Stimulated activated CD4-positive, alpha-beta T cell treated with anti-CD3 and anti-CD28 coated beads, Interleukin-1b, Interleukin-23, amount 100 ng/mL, for 48 hours (primary cell): ENCODE measurements at regions not wholly inside any gene's neighbourhood (a gene's known extent, or its start where the extent isn't known, plus 50 kb on each side); places are given as distances from the start of the nearest gene placed in this dataset.

Experiments
- DNase-seq: peaks from one replicate; pipeline ENCODE4 v3.0.0-alpha.2; 2020

DNA sequence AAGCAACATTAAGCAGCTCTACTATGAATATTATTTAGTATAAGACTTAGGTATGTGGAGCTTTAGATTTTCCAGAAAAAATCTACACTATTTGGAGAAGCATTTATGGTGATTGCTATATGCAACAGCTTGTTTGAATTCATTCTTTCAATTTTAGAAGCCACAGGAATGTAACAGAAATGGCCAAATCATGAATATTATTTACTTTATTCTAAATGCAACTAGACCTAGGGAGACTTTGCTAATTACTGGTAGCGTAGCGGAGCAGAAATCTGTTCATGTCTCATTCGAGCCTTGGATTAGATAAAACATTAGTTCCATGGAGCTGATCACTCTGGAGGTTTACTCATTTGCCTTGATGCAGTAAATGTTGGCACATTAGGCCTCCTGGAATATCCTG, 290.2 kb downstream of the ZNF608 start:
- DNase-seq: no peak

DNA sequence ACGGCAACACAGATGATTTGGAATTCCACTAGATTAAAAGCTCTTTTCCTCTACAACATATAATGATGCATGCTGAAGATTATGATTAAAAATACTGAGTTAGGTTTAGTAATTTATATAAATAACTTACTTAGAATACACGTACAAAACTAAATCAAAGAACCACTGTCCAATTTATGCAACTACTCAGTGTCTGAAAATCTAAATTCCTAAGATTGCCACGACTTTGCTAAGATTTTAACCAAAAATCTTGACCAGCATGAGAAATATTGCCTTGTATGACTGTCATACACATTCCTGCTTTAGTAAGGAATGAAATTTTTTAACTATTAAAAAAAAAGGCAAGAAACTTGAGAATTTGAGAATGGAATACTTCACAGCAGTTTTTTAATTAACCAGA, 292.4 kb downstream of the ZNF608 start:
- no peak for DNase-seq

DNA sequence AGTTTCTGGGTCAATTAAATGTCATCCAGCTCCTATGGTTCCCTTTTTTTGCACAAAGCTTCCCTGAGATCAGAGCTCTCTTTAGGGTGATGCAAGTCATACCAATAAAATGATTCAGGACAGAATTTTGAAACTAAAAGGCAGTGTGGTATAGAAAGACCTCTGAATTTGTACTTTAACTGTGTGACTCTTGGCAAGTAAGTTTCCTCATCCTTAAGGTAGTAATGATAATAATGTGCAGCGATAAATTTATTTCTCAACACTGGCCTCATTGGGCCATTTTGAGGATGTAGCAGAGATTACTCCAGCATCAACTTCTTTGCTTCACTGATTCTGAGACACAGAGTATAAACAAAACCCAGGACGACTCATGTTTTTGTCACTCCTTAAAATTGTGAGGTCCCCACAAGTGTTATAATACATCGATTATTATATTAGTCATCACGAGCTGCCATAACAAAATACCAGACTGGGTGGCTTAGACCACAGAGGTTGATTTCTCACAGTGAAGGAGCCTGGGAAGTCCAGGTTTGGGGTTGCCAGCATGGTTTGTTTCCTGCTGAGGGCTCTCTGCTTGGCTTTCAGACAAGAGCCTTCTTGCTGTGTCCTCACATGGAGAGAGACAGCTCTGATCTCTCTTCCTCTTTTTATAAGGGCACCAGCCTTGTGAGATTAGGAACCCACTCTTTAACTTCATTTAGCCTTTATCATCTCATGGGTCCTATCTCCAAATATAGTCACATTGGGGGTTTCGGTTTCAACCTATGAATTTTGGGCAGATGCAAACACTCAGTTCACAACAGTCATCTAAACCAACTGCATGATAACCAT, 293.0 kb downstream of the ZNF608 start:
- peak; percentile 1 for DNase-seq

DNA sequence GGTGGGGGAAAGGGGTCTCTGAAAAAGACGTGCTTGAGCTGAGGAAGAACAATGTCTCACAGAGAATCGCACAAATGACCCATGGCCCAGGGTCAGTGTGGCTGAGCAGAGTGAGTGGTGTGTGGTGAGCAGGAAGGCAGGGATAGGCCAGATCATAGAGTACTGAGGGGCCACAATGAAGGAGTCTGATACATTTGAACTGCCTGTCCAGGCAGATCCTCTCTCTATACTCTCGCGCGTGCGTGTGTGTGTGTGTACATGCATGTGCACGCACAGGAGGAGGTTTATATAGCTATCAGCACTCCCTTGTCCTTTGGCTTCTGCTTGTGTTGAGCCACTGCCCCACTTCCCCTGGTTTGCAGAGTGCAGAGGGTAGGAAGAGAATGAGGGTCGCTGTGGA, 294.0 kb downstream of the ZNF608 start:
- no peak for DNase-seq

DNA sequence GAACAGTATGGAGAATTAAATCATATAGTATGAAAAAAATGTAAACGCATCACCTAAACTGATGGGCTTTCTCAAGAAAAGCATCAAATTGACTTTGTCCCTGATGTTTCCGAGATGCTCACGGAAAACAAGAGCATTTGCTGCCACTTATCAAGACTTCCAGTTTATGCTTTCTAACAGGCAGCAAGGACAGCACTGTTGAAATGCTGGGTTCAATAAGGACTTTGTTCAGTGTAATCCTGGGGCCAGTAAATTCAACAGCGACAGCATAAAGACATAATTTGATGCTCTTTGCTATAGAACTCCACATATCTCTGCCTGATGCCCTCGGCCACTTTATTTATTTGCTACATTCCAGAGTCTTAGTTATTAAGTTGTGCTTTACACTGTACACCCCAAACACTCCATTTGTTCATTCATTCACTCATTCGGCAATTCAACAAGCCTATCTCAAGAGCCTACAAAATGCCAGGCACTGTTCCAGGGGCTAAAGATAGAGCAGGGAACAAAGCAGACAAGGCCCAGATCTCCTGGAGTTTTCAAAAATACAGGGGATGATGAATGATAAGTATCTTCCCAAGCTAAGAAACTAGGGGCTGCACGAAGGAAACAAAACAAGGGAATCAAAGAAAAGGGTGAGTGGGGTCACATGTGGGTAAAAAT, 294.6 kb downstream of the ZNF608 start:
- no peak for DNase-seq

DNA sequence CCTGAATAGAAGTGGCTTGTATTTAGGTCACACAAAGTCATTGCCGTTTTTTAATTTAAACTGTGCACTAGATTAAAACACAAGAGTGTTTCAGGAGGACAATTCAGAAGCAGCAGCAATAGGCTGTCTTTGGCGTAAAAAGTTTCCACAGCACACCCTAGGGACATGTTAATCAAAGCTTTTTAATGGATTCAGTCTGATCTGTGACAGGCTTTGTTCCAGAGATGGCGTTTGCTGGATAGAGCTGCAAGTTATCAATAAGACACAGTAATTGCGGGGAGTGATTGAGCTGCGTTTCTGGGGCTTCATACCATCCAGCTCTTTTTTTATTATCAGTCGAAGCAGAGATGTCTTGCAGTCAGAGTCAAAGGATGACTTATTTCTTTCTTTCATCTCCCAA, 300.3 kb downstream of the ZNF608 start:
- no peak for DNase-seq

DNA sequence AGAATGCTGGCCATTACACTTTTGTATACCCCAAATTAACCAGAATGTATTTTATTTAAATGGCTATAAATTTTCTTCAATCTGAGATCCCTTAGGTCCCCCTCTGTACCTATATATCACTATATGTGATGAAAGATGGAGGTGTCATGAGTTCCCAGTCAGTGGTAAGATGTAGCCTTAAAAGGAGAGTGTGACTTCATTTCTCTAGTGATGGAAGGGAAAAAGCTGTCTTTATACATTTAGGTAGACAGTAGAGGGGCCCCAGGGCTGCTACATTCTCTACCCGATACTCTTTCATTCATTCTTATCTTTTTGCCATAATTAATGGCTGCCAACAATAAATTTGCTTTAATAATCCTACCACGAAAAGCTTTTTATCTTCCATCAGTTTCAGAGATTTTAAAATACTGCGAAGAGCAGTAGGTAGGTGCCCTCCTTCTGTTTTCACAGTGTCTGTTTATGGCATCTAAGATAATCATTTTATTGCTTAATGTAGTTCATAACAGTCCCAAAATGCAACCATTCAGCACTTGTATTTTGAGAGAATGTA, 301.3 kb downstream of the ZNF608 start:
- no peak for DNase-seq

DNA sequence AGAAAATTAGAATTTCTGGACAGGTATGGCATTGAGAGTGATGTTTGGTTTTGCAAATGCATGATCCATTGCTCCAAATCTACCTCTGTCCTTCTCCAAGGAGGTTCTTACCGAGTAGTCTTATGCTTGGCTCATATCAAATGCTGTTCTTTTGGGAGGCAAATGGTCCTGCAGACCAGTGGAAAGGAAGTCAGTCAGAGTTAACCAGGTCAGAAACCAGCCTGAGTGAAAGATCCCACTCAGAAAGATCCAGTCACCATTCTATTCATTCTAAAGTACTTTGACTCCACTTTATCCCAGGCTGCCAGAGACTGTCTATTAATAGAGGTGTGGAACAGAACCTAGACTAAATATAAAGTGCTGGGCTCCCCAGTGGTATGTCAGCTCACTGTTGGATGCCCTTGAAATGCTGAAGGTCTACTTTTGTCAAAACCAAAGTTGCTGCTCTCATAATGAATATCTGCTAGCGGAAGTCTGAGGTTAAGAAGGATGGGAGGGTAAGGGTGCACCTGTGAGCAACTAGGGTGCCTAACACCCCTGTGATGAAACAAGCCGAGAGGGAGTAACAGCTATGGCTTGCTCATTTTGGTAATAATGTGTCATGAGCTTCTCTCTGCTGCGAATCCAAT, 302.2 kb downstream of the ZNF608 start:
- no peak for DNase-seq

DNA sequence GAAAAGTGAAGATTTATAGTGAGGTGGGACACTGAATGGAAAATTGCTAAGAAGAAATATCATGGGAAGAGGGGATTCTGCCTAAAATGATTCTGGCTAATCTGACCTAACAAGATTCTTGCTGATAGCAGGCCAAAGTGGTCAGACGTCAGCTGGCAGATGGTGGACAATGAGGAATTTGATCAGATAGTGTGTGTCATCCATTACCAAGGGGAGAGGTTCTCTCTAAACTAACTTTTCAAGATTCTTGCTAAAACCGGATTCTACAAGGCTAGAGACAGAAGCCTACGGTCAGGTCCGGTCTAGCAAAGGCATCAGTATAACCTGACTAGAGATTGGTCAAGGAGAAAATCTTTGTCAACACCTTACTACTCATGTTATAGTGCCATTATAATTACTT, 306.0 kb downstream of the ZNF608 start:
- DNase-seq: no peak

DNA sequence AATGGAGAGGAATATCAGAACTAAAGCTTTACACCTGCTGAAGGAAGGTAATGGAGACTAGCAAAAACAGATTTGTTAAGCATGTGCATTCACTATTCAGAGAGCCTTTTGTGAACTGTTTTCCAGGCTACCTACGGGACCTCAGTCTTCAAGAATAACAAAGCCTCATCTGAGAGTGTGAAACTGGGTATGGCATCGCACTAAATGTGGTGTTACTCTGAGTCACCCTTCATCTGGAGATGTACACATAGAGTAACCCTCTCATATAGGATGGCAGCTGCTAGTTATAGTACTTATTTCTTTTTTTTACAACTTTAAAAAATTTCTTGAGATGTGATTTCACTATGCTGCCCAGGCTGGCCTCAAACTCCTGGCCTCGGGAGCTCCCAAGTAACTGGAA, 306.8 kb downstream of the ZNF608 start:
- no peak for DNase-seq

DNA sequence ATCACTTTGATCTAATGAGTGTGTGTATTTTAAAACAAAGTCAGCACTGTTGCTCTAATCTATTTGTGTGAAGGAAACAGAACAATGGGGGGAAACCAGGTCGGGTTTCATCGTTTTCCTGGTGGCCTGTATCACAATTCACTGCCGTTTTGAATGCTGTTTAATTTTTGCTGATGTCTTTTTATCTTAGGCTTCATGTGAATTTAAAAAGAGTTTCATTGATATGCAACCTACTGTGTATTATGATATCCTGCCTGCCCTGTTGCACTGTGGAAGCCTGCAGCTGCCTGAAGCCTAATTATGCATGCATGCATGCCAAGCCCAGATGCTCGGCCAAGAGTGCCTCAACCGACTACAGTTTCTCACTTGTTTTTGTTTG, 307.5 kb downstream of the ZNF608 start:
- no peak for DNase-seq

DNA sequence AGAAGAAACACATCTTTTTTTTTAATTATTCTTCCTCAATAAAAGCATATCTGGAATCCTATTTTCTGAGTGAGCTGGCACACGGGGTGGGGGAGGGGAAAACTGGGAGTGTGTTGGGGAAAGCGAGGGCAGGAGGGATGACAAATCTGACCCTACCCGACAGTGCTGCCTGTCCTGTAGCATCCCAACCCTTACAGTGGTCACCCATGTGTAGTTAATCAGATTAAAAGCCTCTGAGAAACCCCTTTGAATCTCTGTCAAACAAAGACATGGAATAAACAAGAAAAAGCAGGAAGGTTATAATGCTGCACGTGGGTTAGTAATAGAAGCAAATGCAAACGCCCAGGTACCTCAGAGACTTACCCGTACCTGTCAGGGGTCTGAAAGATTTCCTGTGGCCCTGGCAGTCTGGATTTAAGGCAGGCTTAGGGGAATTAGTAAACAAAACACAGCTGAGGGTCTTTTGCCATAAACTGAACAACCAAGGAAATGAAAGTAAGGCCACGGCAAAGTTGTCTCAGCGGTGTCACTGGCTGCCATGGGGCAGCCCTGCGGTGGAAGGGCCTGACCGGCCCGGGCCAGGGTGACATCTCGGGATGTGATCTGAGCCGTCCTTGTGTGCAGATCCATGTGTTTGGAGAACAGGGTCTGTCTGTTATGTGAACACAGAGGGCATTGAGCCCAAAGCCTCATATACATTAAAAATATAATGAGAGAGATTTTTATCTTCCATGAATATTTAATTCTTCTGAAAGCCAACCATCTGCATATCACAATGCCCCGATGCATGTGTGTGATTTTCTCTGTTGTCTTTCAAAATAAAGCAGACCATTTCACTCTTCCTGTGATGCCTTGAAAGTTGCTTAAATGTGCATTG, 308.2 kb downstream of the ZNF608 start:
- DNase-seq: no peak

DNA sequence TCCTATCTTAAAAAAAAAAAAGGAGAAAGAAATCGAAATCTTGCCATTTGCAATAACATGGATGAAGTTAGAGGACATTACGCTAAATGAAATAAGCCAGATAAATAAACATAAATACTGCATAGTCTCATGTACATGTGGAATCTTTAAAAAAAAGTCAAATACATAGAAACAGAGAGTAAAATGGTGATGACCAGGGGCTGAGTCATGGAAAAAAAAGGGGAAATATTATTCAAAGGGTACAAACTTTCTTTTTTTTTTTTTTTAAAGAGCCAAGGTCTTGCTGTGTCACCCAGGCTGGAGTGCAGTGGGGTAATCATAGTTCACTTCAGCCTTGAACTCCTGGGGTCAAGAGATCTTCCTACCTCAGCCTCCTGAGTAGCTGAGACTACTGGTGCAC, 310.1 kb downstream of the ZNF608 start:
- DNase-seq: no peak

DNA sequence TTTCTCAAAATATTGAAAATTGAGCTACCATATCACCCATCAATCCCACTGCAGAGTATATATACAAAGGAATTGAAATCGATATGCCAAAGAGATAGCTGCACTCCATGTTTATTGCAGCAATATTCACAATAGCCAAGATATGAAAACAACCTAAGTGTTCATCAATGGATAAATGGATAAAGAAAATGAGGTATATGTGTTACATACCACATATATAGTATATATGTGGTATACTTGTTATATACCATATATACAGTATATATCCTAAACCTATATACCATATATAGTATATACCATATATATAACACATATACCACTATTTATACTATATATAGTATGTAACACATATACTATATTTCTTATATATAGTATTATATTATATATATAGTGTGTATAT, 313.3 kb downstream of the ZNF608 start:
- no peak for DNase-seq

DNA sequence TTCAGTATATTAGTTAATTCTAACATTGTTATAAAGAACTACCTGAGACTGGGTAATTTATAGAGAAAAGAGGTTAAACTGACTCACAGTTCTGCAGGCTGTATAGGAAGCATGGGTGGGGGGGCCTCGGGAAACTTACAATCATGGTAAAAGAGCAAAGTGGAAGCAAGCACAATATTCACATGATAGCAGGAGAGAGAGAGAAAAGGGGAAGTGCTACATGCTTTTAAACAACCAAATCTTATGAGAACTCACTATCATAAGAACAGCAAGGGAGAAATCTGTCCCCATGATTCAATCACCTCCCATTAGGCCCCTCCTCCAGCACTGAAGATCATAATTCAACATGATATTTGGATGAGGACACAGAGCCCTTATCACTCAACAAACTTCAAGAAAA, 324.9 kb downstream of the ZNF608 start:
- DNase-seq: no peak

DNA sequence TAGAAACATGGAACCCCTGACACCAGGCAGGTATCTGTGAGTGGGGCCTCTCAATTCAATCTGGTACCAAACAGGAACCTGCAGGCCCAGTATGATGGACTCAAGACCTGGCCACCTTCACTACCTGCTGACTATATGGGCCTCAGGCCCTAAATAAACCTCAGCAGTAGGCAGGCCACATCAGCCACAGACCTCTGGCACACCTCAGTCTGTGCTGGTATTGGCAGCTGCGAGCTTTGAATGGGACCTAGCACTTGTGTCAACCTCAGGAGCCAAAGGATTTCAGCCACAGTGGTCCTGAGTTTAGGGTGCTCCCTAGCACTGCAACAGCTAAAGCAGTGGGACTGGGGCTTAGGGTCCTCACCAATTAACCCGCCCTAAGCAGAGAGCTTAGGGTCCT, 325.5 kb downstream of the ZNF608 start:
- no peak for DNase-seq

DNA sequence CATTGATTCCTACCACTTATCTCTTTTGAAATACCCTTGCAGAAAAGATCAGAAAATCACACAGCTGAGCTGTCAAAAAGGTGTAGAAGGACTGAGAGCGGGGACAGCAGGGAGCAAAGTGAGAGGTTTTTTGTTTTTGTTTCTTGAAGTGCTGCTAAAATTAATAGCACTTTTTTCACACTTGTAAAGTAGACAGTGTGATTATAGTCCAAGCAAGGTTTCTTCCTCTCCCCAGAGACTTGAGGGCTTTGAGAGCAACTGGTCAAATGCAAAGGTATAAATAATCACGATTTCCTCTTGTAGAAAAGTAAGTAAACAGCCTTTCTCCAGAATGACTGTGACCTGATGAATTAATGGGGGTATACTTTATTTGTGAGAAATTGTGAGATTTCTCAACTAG, 326.9 kb downstream of the ZNF608 start:
- no peak for DNase-seq

DNA sequence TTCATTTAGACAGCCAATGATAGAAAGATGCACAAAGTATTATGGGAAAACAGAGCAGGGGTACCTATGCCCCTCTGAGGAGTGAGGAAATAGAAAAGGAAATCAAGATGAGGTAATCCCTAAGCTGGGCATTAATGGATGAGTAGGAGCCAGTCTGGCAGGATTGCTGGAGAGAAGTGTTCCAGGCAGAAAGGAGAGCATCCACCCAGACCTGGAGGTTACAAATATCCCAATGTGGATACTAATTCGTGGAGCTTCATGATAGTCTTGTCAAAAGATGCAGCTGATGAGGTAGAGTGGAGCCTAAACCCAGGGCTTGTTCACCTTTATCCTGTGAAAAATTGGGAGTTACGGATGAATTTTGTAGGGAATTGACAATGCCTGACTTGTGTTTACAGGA, 328.0 kb downstream of the ZNF608 start:
- DNase-seq: no peak

DNA sequence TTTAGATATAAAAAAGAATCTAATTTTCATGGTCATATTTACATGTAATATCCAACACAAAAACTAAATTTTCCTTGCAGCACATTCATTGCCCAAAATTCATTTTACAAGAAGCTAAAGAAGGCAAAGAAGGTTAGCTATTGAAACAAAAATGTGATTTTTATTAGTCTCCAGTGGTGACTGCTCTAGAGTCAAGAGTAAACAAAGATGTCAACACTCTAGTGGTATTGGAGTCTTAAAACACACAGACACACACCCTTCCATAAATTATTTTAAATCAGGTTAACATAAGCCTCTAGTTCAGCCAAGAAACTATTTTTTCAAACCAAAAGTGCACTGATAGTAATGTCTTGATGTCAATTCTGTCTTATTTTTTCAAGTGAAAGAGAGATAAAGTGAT, 329.2 kb downstream of the ZNF608 start:
- no peak for DNase-seq

DNA sequence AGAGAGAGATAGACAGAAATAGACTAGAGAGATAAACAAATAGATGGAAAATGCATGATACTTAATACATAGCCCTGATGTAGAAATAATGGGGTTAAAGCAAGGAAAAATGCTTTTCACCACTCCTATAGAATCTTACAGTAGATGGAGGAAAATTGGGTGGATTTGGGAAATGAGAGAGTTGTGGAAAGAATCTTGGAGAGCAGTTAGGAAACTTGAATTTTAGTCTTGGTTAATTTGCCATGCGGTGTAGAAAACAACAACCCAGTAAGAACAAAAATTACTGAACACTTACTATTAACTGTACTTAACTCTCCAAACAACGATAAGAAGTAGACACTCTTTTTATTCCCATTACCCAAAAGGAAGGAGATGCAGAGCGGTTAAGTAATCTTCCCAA, 329.8 kb downstream of the ZNF608 start:
- DNase-seq: no peak

DNA sequence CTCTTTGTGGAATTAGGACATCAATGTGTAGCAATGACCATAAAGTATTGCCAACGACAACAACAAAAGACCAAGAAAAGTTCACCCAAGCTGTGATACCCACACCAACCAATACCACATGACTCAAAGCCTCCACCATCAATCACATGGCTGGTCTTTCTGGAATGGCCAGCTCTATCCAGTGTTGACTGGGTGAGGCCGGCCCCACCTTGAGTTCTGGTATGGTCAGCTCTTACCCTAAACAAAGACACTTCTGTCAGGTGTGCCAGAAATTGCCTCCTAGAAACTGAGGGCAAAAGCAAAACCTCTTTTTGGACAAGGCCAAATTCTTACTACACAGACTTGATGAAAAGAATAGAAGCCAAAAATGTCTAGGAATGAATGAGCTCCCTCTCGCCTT, 331.5 kb downstream of the ZNF608 start:
- no peak for DNase-seq

DNA sequence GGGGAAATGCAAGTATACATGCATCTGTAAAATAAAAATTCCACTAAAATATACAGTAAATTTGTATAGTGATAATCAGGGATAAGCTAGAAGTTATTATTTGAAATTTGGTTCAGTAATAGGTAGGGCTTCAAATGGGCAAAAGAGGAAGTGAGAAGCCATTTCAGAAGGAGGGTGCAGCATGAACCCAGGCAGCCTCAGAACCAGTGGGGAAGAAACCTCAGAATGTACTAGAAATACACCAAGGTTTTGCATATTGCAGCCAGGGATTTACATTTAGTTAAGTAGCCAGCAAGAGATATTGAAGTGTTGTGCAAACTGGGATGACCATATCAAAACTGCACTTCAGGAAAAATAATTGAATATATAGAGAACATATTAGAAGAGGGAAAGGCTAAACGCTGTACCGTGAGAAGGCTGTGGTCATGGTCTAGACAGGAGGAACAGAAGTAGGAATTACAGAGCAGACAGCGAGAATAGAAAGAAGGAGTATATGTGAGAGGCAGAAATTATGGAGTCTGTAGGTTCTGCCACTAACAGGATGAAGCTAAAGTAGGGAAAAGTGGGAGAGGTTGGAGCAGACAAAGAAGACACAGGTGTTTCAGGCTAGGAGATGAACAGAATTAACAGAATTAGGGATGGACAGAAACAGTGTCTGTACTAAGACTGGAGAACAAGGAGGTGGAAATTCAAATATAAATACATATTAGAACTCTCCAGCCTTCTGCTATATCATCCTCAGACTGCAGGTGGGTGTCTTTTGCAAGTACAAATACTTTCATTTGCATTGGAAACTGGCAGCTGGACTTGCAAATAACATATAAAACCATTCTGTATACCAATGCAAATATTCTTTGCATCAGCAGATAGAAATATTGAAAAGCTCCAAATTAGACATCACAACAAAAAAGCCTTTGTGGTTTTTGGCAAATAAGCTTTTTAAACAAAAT, 335.6 kb downstream of the ZNF608 start:
- DNase-seq: no peak
